Stimulated activated CD8-positive, alpha-beta memory T cell treated with anti-CD3 and anti-CD28 coated beads, Interleukin-15, amount 100 ng/mL, for 4 hours (primary cell): ENCODE measurements at regions not wholly inside any gene's neighbourhood (a gene's known extent, or its start where the extent isn't known, plus 50 kb on each side); places are given as distances from the start of the nearest gene placed in this dataset.
"Not testable (repeated sequence)": the region's sequence is repeated elsewhere in the genome, so short reads cannot be mapped to it uniquely, and the experiment has no call there.

ENCODE experiments used
- DNase-seq, 2 donors: peaks; one replicate each; pipeline ENCODE4 v3.0.0-alpha.2; 2020; ENCODE audit warnings: low read depth in 2 of 2

GRCh38 chr14:106698620-106699267, 1172.4 kb downstream of the TMEM121 start:
- not testable (repeated sequence) for DNase-seq

GRCh38 chr14:106703651-106704050, 1177.3 kb downstream of the TMEM121 start:
- DNase-seq = not testable (repeated sequence)

DNA sequence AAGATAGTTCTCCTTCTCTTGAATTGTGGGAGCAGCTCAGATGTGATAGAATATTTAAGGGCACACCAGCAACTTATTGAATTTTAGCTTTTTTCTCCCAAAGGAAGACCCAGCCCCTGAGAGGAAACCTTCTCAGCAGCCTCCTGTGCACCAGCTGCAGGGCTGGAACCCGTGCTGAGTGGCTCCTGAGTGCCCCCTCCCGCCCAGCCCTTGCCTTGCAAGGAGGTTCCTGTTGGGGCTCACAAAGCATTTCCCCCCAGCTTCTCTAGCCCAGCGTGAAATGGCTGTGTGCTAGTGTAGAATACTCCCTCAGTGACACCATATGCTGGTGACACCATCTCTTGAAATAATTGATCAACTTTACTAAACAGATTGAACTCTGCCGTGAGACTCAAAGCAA, 1180.1 kb downstream of the TMEM121 start:
- DNase-seq = not testable (repeated sequence)

DNA sequence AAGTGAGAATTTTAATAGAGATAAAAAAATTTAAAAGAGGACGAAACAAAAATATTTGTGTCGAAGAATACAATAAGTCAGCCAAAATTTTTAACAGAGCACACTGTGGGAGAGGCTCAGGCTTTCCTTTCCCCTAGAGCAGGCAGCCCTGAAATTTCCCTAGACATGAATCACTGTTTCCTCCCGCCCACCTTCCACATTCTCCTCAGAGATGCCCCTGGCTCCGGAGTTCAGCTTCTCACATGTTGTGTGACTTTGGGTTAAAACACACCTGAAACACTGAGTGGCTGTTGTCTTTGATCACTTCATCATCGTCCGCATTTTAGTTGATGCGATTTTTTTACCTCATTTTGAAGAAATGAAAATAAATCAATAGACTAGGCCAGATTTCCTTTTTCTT, 1183.8 kb downstream of the TMEM121 start:
- not testable (repeated sequence) for DNase-seq

GRCh38 chr14:106712513-106712912, 1186.1 kb downstream of the TMEM121 start:
- DNase-seq = not testable (repeated sequence)

DNA sequence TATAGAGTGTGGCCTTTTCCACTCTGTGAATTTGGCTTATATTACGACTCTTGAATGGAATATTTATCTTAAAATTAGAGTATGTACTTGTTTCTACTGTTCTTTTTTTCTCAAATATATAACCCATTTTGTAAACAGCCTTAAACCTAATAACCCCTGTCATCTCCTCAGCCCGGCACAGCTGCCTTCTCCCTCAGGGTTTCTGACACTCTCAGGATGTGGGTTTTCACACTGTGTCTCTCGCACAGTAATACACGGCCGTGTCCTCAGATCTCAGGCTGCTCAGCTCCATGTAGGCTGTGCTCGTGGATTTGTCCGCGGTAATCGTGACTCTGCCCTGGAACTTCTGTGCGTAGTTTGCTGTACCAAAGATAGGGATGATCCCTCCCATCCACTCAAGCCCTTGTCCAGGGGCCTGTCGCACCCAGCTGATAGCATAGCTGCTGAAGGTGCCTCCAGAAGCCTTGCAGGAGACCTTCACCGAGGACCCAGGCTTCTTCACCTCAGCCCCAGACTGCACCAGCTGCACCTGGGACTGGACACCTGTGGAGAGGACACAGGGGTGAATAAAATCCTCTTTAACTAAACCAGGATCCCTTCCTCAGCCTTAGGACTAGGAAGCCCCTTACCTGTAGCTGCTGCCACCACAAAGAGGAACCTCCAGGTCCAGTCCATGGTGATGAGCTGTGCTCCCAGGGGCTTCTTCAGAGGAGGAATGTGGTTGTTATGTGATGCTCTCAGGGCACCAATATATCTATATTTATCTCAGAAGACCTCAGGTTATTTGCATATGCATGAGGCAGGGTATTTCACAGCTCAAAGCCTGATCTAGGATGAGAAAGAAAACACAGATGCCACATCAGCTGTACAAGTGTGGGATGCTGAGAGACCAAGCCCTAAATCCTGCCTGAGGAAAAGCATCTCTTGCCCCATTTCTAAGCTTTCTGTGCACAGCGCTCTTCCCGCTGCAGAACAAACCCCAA, 1188.4 kb downstream of the TMEM121 start:
- DNase-seq = not testable (repeated sequence)

DNA sequence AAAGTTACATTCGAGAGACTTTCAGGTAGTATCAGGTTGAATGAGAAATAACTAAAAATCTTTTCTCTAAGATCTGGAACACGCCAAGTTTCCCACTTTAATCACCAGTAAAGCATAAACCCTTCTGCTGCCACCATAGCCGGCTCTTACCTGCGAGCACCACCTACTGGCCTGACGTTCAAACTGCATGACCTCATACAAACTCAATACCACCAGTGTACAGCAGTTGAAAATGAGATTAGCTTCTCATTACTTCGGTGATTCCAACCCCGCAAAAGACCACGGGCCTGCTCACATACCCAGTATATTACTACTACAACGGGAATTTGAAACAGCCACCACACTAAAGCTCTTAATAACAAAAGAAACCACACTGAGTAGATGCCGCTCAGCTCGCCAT, 1191.2 kb downstream of the TMEM121 start:
- DNase-seq = not testable (repeated sequence)

DNA sequence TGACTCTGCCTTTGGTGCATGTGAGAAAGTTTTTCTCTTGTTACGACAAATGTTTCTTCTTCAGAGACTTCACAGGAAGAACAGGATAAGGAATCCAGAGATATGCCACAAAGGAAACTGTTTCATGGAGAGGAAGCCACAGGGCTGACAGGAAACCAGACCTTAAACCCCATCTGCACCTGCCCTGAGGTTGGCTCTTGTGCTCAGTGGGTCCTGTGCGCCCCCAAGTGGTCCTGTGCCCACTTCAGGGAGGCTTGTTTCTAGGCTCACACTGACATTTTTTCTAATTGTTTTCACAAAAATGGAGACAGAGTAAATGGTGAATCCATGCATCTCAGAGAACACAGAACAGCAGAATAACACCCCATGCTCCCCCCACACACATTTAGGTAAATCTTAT, 1193.5 kb downstream of the TMEM121 start:
- DNase-seq = not testable (repeated sequence)

- not testable (repeated sequence) for DNase-seq
Observed at GRCh38 chr14:106721926-106722325, 1195.5 kb downstream of the TMEM121 start.

DNA sequence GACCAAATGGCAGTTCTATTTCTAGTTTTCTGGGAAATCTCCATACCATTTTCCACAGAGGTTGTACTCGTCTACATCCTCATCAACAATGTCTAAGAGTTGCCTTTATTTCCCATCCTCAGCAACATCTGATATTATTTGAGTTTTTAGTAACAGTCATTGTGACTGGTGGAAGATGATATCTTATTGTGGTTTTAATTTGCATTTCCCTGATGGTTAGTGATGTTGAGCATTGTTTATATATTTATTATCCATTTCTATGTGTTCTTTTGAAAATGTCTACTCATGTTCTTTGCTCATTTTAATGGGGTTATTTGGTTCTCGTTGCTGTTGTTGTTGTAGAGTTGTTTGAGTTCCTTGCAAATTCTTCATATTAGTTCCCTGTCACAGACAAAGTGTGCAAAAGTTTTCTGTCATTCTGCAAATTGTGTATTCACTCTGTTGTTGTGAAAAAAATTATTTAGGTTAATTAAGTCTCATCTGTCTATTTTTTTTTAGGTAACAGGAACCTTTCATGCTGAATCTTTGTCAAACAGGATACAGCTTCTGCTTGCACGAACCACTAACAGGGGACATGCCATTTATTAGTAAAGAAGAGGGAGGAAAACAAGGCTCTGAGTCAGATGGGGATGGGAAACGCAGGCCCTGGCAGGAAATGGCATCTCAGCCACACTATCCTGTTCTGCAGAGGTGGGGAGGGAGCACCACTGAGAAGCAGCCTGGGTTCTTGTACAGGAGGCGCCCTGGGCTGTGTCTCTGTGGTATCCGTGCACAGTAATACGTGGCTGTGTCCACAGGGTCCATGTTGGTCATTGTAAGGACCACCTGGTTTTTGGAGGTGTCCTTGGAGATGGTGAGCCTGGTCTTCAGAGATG, 1196.7 kb downstream of the TMEM121 start:
- not testable (repeated sequence) for DNase-seq

GRCh38 chr14:106727962-106728361, 1201.6 kb downstream of the TMEM121 start:
- DNase-seq = not testable (repeated sequence)

- DNase-seq = no peak
Observed at GRCh38 chr14:106728611-106729010, 1202.2 kb downstream of the TMEM121 start.

- no peak for DNase-seq
Observed at GRCh38 chr14:106729551-106729950, 1203.2 kb downstream of the TMEM121 start.

DNA sequence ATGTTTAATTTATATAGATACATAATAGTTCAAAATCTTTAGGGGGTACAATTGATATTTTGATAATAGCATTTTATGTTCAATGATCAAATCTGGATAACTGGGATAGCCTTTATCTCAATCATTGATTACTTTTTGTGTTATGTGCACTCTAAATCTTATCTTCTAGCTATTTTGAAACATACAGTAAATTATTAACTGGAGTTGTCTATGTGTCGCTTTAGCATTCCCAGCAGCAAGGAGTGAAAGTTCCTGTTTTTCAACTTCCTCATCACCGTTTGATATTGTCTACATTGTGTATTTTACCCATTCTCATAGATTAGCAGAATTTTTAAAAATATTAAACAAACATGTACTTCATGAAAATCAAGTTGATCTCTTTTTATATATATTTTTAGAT, 1207.4 kb downstream of the TMEM121 start:
- DNase-seq = no peak

- DNase-seq = no peak
Observed at GRCh38 chr14:106737021-106737420, 1210.6 kb downstream of the TMEM121 start.

DNA sequence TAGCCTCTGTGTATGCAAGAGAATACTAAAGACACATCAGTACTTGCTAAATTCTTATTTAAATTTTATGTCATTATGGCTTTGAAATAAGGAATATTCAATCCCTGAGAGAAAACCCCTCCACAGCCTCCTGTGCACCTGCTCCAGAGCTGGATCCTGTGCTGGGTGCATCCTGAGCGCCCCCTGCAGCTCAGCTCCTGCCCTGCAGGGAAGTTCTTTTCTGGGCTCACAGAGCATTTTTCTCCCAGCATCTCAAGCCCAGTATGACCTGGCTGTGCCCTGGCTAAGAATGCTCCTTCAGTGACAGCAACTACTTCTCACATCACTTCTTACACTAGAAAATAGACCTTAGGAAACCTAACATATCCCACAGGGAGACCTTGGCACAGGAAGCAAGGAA, 1211.7 kb downstream of the TMEM121 start:
- no peak for DNase-seq

DNA sequence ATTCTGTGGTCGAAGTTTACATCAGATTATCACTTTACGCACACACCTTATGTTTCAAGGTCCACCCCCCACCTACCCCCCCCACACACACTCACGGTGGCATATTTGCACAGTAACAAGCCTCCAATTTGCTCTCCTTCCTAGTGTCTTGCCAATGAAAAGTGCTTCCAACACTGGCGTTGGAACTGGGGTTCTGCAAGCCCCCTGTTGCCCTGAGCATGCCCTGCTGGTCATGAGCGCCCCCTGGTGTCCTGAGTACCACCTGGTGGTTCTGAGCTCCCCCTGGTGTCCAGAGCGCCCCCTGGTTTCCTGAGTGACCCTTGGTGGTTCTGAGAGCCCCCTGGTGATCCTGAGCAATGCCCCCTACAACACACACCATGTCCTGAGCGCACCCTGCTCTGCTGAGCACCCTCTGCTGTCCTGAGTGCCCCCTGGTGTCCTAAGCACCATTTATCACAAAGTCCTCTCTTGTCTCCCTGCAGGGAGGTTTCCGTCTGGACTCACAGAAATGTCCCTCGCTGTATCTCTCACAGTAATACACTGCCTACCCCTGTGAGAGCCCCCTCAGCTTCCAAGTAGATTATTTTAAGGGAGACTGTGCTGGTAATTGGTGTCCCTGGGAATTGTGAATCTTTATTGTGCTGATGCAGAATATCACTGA, 1212.3 kb downstream of the TMEM121 start:
- not testable (repeated sequence) for DNase-seq

- peak in 1 of 2 donors; percentile 51 for DNase-seq
Observed at GRCh38 chr14:106741086-106741827, 1214.9 kb downstream of the TMEM121 start.

DNA sequence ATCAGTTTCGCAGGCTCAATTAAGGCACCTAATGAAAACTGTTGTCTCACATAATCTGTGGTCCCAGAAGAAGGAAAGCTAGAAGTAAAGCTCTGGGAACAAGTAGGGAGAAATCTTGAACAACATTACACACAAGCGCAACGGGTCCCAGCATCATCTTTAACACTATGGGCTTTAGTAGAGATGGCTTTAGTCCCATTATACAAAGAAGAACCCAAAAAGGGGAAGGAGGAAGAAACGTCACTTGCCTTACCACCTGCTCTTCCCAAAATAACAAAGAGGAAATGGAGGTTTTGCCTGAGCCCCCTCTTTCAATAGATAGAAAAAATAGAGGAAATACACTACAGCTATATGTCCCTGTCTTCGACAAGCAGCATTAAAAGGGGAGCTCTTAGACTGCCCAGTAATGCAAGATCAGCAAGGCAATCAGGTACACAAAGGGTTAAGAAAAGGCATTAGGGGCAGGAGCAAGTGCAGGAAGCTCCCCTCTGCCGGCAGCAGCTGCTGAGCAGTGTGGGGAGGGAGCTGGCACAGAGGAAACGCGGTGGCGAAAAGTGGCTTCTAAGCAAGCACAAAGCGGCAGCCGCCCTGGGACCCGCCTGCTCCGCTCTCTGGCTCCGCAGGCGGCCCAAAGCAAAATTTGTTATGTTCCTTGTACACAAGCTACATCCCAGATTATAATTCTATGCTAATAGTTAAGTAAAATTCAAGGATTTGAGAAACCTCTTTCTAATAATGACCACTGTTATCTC, 1218.8 kb downstream of the TMEM121 start:
- DNase-seq = not testable (repeated sequence)

- not testable (repeated sequence) for DNase-seq
Observed at GRCh38 chr14:106750089-106750488, 1223.7 kb downstream of the TMEM121 start.
